Fibroblast of lung (primary cell): ENCODE measurements at regions not wholly inside any gene's neighbourhood (a gene's known extent, or its start where the extent isn't known, plus 50 kb on each side); places are given as distances from the start of the nearest gene placed in this dataset.

Experiments used
- DNase-seq, 2 donors: peaks; one replicate each; pipeline versions ENCODE4 v3.0.0 to v3.0.0-alpha.2; 2010; ENCODE audit warnings: low read depth in 2 of 2
- H2AFZ ChIP-seq: 2 replicates; pipeline ENCODE4 v1.5.1; 2012; ENCODE audit warnings: low read length, control low read depth, inconsistent platforms
- H3K27ac ChIP-seq: 2 replicates; pipeline ENCODE4 v1.5.1; 2011; ENCODE audit warnings: low read length, control low read depth; ENCODE audit not compliant: insufficient read depth
- H3K27me3 ChIP-seq: 2 replicates; pipeline ENCODE4 v1.5.1; 2011; ENCODE audit warnings: mild to moderate bottlenecking, low read length; ENCODE audit not compliant: control insufficient read depth, insufficient read depth
- H3K36me3 ChIP-seq: 2 replicates; pipeline ENCODE4 v1.5.1; 2011; ENCODE audit warnings: low read length; ENCODE audit not compliant: control insufficient read depth, insufficient read depth
- H3K4me1 ChIP-seq: 2 replicates; pipeline ENCODE4 v1.5.1; 2011; ENCODE audit warnings: low read length; ENCODE audit not compliant: control insufficient read depth, insufficient read depth; ENCODE audit errors: extremely low read depth
- H3K4me2 ChIP-seq: 2 replicates; pipeline ENCODE4 v1.5.1; 2011; ENCODE audit warnings: low read length, control low read depth; ENCODE audit not compliant: insufficient read depth; ENCODE audit errors: extremely low read depth
- H3K4me3 ChIP-seq, 4 experiments: fragments of 200-600 bp in 1 of 4; sonication (generic) in 1 of 4; replicated peaks in 1 of 4; 2 replicates each; pipeline ENCODE4 v1.5.1; 2011 to 2016; ENCODE audit warnings: low read length in 4 of 4, low read depth in 3 of 4, mild to moderate bottlenecking in 3 of 4, control low read depth in 2 of 4, inconsistent platforms in 1 of 4, mixed read lengths in 1 of 4; ENCODE audit not compliant: insufficient read depth in 1 of 4; ENCODE audit errors: control extremely low read depth in 1 of 4
- H3K79me2 ChIP-seq: 2 replicates; pipeline ENCODE4 v1.5.1; 2012; ENCODE audit warnings: mild to moderate bottlenecking, low read length, inconsistent platforms; ENCODE audit not compliant: control insufficient read depth, insufficient read depth
- H3K9ac ChIP-seq: 2 replicates; pipeline ENCODE4 v1.5.1; 2011; ENCODE audit warnings: mild to moderate bottlenecking, low read length, control low read depth; ENCODE audit not compliant: insufficient read depth
- H3K9me3 ChIP-seq: 2 replicates; pipeline ENCODE4 v1.5.1; 2012; ENCODE audit warnings: low read depth, low read length; ENCODE audit not compliant: control insufficient read depth, insufficient read depth
- H4K20me1 ChIP-seq: 2 replicates; pipeline ENCODE4 v1.5.1; 2011; ENCODE audit warnings: low read length; ENCODE audit not compliant: control insufficient read depth, insufficient read depth; ENCODE audit errors: extremely low read depth
- EZH2 ChIP-seq: IDR thresholded peaks from 2 replicates; pipeline ENCODE4 v1.5.1; 2012; ENCODE audit warnings: low read length, control low read depth, mild to moderate bottlenecking; ENCODE audit errors: missing control alignments
- TF ChIP-seq, protein P1 (sequence below), 2 donors: IDR thresholded peaks in 1 of 2; conservative IDR thresholded peaks in 1 of 2; 1 replicate in 1 of 2; 2 replicates in 1 of 2; pipeline ENCODE4 v1.5.1; 2011 to 2012; ENCODE audit warnings: low read length in 2 of 2, control low read depth in 1 of 2, inconsistent platforms in 1 of 2, low read depth in 1 of 2, mild to moderate bottlenecking in 1 of 2

DNA sequence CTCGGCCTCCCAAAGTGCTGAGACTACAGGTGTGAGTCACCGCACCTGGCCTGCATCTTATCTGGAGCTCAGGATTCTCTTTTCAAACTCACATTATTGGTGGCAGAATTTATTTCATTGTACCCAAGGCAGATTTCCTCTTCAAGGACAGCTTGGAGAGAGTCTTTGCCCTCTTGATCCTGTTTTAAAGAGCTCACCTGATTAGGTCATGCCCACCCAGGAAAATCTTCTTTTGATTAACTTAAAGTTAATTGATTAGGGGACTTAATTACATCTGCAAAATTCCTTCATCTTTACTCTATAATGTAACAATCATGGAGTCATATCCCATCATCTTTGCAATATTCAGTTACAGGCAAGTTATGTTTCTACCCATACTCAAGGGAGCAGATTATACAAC lies 346.4 kb downstream of the EPHA4 start:
- Histone ChIP-seq H3K27ac (no peak overlapping the region), H3K27me3 (no peaks in the 10 kb centered on the region), H3K4me3 (no peak overlapping the region), H3K4me2 (no peak overlapping the region), H4K20me1 (no peaks in the 10 kb centered on the region), H3K4me1 (no peaks in the 10 kb centered on the region), H3K9me3 (no peaks in the 10 kb centered on the region), H2AFZ (no peak overlapping the region), H3K9ac (no peak overlapping the region), H3K36me3 (no peaks in the 10 kb centered on the region), H3K79me2 (no peaks in the 10 kb centered on the region)
- no peak for DNase-seq
- no peak for TF ChIP-seq EZH2
- TF ChIP-seq, protein P1, sequence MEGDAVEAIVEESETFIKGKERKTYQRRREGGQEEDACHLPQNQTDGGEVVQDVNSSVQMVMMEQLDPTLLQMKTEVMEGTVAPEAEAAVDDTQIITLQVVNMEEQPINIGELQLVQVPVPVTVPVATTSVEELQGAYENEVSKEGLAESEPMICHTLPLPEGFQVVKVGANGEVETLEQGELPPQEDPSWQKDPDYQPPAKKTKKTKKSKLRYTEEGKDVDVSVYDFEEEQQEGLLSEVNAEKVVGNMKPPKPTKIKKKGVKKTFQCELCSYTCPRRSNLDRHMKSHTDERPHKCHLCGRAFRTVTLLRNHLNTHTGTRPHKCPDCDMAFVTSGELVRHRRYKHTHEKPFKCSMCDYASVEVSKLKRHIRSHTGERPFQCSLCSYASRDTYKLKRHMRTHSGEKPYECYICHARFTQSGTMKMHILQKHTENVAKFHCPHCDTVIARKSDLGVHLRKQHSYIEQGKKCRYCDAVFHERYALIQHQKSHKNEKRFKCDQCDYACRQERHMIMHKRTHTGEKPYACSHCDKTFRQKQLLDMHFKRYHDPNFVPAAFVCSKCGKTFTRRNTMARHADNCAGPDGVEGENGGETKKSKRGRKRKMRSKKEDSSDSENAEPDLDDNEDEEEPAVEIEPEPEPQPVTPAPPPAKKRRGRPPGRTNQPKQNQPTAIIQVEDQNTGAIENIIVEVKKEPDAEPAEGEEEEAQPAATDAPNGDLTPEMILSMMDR (conservative IDR thresholded peaks at IDR 0.05 in 1 of 2, IDR thresholded peaks at IDR 0.05 in 1 of 2; ENCODE audit: low read depth in 1 of 2, low read length in 2 of 2): no peak

DNA sequence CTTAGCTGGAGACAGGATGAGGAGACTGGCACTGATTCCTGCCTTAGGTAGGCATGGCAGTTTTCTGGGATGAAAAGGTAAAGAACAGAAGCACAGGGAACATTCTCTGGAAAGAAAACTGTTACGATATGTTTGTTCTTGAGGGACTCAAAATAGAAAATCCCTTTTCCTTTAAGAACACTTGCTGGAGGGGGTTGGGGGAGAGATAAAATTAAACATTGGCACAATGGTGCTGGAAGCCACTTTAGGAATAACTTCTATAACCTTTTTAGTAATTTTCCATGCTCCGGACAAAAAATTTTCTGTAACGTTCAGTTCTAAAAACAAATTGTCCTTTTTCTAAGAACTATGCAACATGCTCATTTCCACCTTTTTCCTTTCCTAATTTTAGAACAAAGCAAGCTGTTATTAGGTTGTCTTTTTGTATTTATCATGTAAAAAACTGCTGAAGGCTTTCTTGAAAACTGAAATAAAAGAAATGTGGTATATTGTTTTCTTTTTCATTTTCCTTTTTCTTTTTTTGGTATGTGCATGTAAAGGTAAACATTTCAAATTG lies 343.8 kb downstream of the EPHA4 start:
- Histone ChIP-seq H3K27me3 (no peaks in the 10 kb centered on the region), H3K79me2 (no peaks in the 10 kb centered on the region), H3K36me3 (no peaks in the 10 kb centered on the region), H3K9me3 (no peaks in the 10 kb centered on the region), H3K4me3 (no peak overlapping the region), H2AFZ (no peak overlapping the region), H4K20me1 (no peaks in the 10 kb centered on the region), H3K4me1 (no peaks in the 10 kb centered on the region), H3K9ac (no peak overlapping the region), H3K27ac (no peak overlapping the region), H3K4me2 (no peak overlapping the region)
- DNase-seq: no peak
- TF ChIP-seq, protein P1 (conservative IDR thresholded peaks at IDR 0.05 in 1 of 2, IDR thresholded peaks at IDR 0.05 in 1 of 2; ENCODE audit: low read depth in 1 of 2, low read length in 2 of 2): no peak
- TF ChIP-seq EZH2: no peak

DNA sequence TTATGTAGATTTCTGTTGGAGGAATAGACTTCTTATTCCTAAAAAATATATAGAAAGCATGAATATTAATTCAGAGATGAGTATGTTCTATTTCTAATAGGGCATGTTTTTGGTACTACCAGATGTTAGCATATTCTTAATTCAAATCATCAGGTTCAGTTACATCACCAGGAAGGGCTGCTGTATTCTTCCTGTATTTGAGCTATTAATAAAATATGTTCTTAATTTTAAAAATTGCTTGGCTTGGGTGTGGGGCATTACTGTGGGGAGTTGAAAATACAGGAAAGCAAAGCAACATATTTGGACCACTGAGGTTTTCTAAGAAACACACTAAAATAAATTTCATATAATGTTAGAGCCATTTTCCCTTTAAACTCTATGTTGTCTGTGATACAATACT lies 343.0 kb downstream of the EPHA4 start:
- Histone ChIP-seq H3K4me3 (no peak overlapping the region), H3K27ac (no peak overlapping the region), H3K9me3 (no peaks in the 10 kb centered on the region), H3K4me1 (no peaks in the 10 kb centered on the region), H3K27me3 (no peaks in the 10 kb centered on the region), H3K36me3 (no peaks in the 10 kb centered on the region), H2AFZ (no peak overlapping the region), H3K9ac (no peak overlapping the region), H3K79me2 (no peaks in the 10 kb centered on the region), H4K20me1 (no peaks in the 10 kb centered on the region), H3K4me2 (no peak overlapping the region)
- DNase-seq: no peak
- TF ChIP-seq, protein P1 (conservative IDR thresholded peaks at IDR 0.05 in 1 of 2, IDR thresholded peaks at IDR 0.05 in 1 of 2; ENCODE audit: low read depth in 1 of 2, low read length in 2 of 2): no peak
- no peak for TF ChIP-seq EZH2
